ENCODE measurements at regions not wholly inside any gene's neighbourhood (a gene's known extent, or its start where the extent isn't known, plus 50 kb on each side); places are given as distances from the start of the nearest gene placed in this dataset.

GRCh38 chr1:55632906-55633305 is 417.7 kb upstream of the USP24 start:
- DNase-seq: no peak

- DNase-seq: no peak
Observed at GRCh38 chr1:55632058-55632457, 416.9 kb upstream of the USP24 start.

GRCh38 chr1:55631509-55631908 is 416.3 kb upstream of the USP24 start:
- no peak for DNase-seq

- DNase-seq: no peak
Observed at GRCh38 chr1:55626326-55626725, 411.2 kb upstream of the USP24 start.

GRCh38 chr1:55624766-55625165 is 409.6 kb upstream of the USP24 start:
- no peak for DNase-seq

- DNase-seq: no peak
Observed at GRCh38 chr1:55623311-55623710, 408.1 kb upstream of the USP24 start.

- no peak for DNase-seq
Observed at GRCh38 chr1:55622074-55622473, 406.9 kb upstream of the USP24 start.

GRCh38 chr1:55618199-55618598 is 403.0 kb upstream of the USP24 start:
- no peak for DNase-seq

GRCh38 chr1:55617288-55617982 is 402.3 kb upstream of the USP24 start:
- no peak for DNase-seq

- no peak for DNase-seq
Observed at GRCh38 chr1:55612988-55613387, 397.8 kb upstream of the USP24 start.

GRCh38 chr1:55611123-55611522 is 396.0 kb upstream of the USP24 start:
- no peak for DNase-seq

- no peak for DNase-seq
Observed at GRCh38 chr1:55610203-55610602, 395.0 kb upstream of the USP24 start.

GRCh38 chr1:55609630-55610029 is 394.5 kb upstream of the USP24 start:
- DNase-seq: no peak

- no peak for DNase-seq
Observed at GRCh38 chr1:55605155-55605554, 390.0 kb upstream of the USP24 start.

GRCh38 chr1:55604749-55605148 is 389.6 kb upstream of the USP24 start:
- no peak for DNase-seq

- DNase-seq: no peak
Observed at GRCh38 chr1:55604179-55604578, 389.0 kb upstream of the USP24 start.

GRCh38 chr1:55600242-55600641 is 385.1 kb upstream of the USP24 start:
- no peak for DNase-seq

- DNase-seq: no peak
Observed at GRCh38 chr1:55597910-55598309, 382.7 kb upstream of the USP24 start.

GRCh38 chr1:55594701-55595100 is 379.5 kb upstream of the USP24 start:
- DNase-seq: no peak

GRCh38 chr1:55593298-55593697 is 378.1 kb upstream of the USP24 start:
- no peak for DNase-seq

GRCh38 chr1:55592122-55592521 is 377.0 kb upstream of the USP24 start:
- no peak for DNase-seq

- DNase-seq: no peak
Observed at GRCh38 chr1:55589671-55590297, 374.6 kb upstream of the USP24 start.

- no peak for DNase-seq
Observed at GRCh38 chr1:55588309-55588708, 373.1 kb upstream of the USP24 start.

- no peak for DNase-seq
Observed at GRCh38 chr1:55586771-55587170, 371.6 kb upstream of the USP24 start.

- no peak for DNase-seq
Observed at GRCh38 chr1:55585402-55585792, 370.2 kb upstream of the USP24 start.
